ENCODE measurements at regions not wholly inside any gene's neighbourhood (a gene's known extent, or its start where the extent isn't known, plus 50 kb on each side); places are given as distances from the start of the nearest gene placed in this dataset.
"Not testable (repeated sequence)": the region's sequence is repeated elsewhere in the genome, so short reads cannot be mapped to it uniquely, and the experiment has no call there.

- H3K36me3 ChIP-seq (ENCODE audit: control insufficient read depth, insufficient read depth, low read length, severe bottlenecking); H3K9ac ChIP-seq (ENCODE audit: low read length); DNase-seq (ENCODE audit: low read depth); H3K4me3 ChIP-seq (ENCODE audit: low read length); H3K9me3 ChIP-seq (ENCODE audit: control insufficient read depth, low read length); H3K4me1 ChIP-seq (ENCODE audit: control insufficient read depth, insufficient read depth, low read length); H3K27me3 ChIP-seq (replicated peaks; ENCODE audit: control insufficient read depth, insufficient read depth, low read length): not testable (repeated sequence)
These were observed 1065.9 kb downstream of the TMEM121 start for GRCh38 chr14:106592115-106592852.

GRCh38 chr14:106599209-106599608, 1072.8 kb downstream of the TMEM121 start:
- Histone ChIP-seq H3K9me3 (ENCODE audit: control insufficient read depth, low read length) (no peaks in the 10 kb centered on the region), H3K27me3 (replicated peaks; ENCODE audit: control insufficient read depth, insufficient read depth, low read length) (peaks cover 4% of the 10 kb centered on the region), H3K36me3 (ENCODE audit: control insufficient read depth, insufficient read depth, low read length, severe bottlenecking) (no peaks in the 10 kb centered on the region), H3K4me3 (ENCODE audit: low read length) (no peak overlapping the region), H3K9ac (ENCODE audit: low read length) (no peak overlapping the region), H3K4me1 (ENCODE audit: control insufficient read depth, insufficient read depth, low read length) (no peaks in the 10 kb centered on the region)
- no peak for DNase-seq (ENCODE audit: low read depth)

GRCh38 chr14:106605548-106606448, 1079.4 kb downstream of the TMEM121 start:
- Histone ChIP-seq H3K9me3 (ENCODE audit: control insufficient read depth, low read length) (no peaks in the 10 kb centered on the region), H3K4me1 (ENCODE audit: control insufficient read depth, insufficient read depth, low read length) (no peaks in the 10 kb centered on the region), H3K4me3 (ENCODE audit: low read length) (no peak overlapping the region), H3K27me3 (replicated peaks; ENCODE audit: control insufficient read depth, insufficient read depth, low read length) (no peaks in the 10 kb centered on the region), H3K9ac (ENCODE audit: low read length) (no peak overlapping the region), H3K36me3 (ENCODE audit: control insufficient read depth, insufficient read depth, low read length, severe bottlenecking) (no peaks in the 10 kb centered on the region)
- no peak for DNase-seq (ENCODE audit: low read depth)

DNA sequence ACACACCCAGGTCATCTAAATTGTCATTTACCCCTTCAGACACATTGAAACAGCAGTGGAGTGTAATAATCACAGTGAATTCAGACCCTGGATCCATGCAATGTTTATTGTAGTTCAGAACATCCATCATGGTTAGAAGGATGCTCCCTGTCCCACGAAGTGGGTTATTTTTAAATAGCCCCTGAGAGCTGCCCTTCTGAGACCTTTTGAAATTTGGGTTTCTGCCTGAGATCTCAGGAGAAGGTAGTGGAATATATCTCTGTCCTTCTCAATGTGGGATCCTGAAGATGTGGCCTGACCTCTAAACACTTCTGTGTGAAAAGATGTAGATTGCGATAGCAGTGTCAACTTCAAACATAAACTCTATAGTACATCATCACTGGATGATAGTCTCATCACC, 1080.6 kb downstream of the TMEM121 start:
- Histone ChIP-seq H3K27me3 (replicated peaks; ENCODE audit: control insufficient read depth, insufficient read depth, low read length) (no peaks in the 10 kb centered on the region), H3K4me1 (ENCODE audit: control insufficient read depth, insufficient read depth, low read length) (no peaks in the 10 kb centered on the region), H3K9me3 (ENCODE audit: control insufficient read depth, low read length) (no peaks in the 10 kb centered on the region), H3K36me3 (ENCODE audit: control insufficient read depth, insufficient read depth, low read length, severe bottlenecking) (no peaks in the 10 kb centered on the region), H3K9ac (ENCODE audit: low read length) (no peak overlapping the region), H3K4me3 (ENCODE audit: low read length) (no peak overlapping the region)
- DNase-seq (ENCODE audit: low read depth): no peak

DNA sequence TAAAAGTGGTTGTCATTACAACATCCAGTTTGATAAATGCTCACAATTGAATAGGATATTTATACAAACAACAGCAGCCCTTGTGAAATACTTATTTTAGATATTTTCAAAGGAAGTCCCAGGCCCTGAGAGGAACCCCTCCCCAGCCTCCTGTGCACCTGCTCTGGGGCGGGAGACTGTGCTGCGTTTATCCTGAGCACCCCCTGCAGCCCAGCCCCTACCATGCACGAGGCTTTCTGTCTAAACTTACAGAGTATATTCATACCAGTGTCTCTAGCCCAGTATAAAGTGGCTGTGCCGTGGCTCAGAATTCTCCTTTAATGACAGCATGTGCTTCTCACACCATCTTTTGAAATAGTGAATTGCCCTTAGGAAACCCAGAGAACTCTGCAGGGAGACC, 1084.3 kb downstream of the TMEM121 start:
- H3K36me3 ChIP-seq (ENCODE audit: control insufficient read depth, insufficient read depth, low read length, severe bottlenecking): no peaks in the 10 kb centered on the region
- H3K9me3 ChIP-seq (ENCODE audit: control insufficient read depth, low read length): no peaks in the 10 kb centered on the region
- H3K27me3 ChIP-seq (replicated peaks; ENCODE audit: control insufficient read depth, insufficient read depth, low read length): no peaks in the 10 kb centered on the region
- no peak overlapping the region for H3K4me3 ChIP-seq (ENCODE audit: low read length)
- no peak overlapping the region for H3K9ac ChIP-seq (ENCODE audit: low read length)
- no peaks in the 10 kb centered on the region for H3K4me1 ChIP-seq (ENCODE audit: control insufficient read depth, insufficient read depth, low read length)
- no peak for DNase-seq (ENCODE audit: low read depth)

GRCh38 chr14:106613256-106613655, 1086.9 kb downstream of the TMEM121 start:
- no peak overlapping the region for H3K4me3 ChIP-seq (ENCODE audit: low read length)
- H3K4me1 ChIP-seq (ENCODE audit: control insufficient read depth, insufficient read depth, low read length): no peaks in the 10 kb centered on the region
- H3K27me3 ChIP-seq (replicated peaks; ENCODE audit: control insufficient read depth, insufficient read depth, low read length): no peaks in the 10 kb centered on the region
- no peaks in the 10 kb centered on the region for H3K9me3 ChIP-seq (ENCODE audit: control insufficient read depth, low read length)
- no peak overlapping the region for H3K9ac ChIP-seq (ENCODE audit: low read length)
- DNase-seq (ENCODE audit: low read depth): no peak
- H3K36me3 ChIP-seq (ENCODE audit: control insufficient read depth, insufficient read depth, low read length, severe bottlenecking): no peaks in the 10 kb centered on the region

DNA sequence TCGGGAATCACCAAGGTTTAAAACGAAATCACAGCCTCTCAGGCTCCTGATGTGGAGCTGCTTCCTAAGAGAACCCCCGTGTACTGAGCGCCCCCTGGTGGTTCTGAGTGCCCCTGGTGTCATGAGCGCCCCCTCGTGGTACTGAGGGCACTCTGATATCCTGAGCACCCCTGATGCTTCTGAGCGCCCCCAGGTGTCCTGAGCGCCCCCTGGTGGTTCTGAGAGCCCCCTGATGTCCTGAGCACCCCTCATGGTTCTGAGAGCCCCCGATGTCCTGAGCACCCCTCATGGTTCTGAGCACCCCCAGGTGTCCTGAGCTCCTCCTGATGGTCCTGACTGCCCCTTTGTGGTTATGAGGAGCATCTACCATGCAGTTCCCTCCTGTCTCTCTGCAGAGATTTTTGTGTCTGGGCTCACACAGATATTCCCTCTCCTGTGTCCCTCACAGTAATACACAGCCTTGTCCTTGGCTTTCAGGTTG, 1092.1 kb downstream of the TMEM121 start:
- H3K36me3 ChIP-seq (ENCODE audit: control insufficient read depth, insufficient read depth, low read length, severe bottlenecking); H3K27me3 ChIP-seq (replicated peaks; ENCODE audit: control insufficient read depth, insufficient read depth, low read length); H3K9me3 ChIP-seq (ENCODE audit: control insufficient read depth, low read length); H3K9ac ChIP-seq (ENCODE audit: low read length); H3K4me1 ChIP-seq (ENCODE audit: control insufficient read depth, insufficient read depth, low read length); H3K4me3 ChIP-seq (ENCODE audit: low read length); DNase-seq (ENCODE audit: low read depth): not testable (repeated sequence)

DNA sequence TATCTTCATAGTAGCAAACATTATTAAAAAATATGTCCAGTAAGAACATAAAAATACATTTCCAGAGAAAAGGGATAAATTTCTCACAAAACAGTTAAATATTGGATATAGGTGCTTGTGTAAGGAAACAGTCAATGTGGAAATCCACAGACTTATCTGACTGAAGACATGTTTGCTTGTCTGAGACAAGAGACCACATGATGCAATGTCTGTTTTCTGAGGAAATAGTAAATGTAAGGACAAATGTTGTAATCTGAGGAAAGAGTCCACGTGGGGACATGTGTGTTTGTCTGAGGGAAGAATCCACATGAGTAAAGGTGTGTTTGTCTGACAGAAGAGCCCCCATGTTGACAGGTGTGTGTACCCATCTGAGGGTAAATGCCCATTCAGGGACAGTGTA, 1093.2 kb downstream of the TMEM121 start:
- H3K4me1 ChIP-seq (ENCODE audit: control insufficient read depth, insufficient read depth, low read length): no peaks in the 10 kb centered on the region
- no peak overlapping the region for H3K4me3 ChIP-seq (ENCODE audit: low read length)
- H3K36me3 ChIP-seq (ENCODE audit: control insufficient read depth, insufficient read depth, low read length, severe bottlenecking): no peaks in the 10 kb centered on the region
- H3K27me3 ChIP-seq (replicated peaks; ENCODE audit: control insufficient read depth, insufficient read depth, low read length): no peaks in the 10 kb centered on the region
- no peak for DNase-seq (ENCODE audit: low read depth)
- no peak overlapping the region for H3K9ac ChIP-seq (ENCODE audit: low read length)
- no peaks in the 10 kb centered on the region for H3K9me3 ChIP-seq (ENCODE audit: control insufficient read depth, low read length)

DNA sequence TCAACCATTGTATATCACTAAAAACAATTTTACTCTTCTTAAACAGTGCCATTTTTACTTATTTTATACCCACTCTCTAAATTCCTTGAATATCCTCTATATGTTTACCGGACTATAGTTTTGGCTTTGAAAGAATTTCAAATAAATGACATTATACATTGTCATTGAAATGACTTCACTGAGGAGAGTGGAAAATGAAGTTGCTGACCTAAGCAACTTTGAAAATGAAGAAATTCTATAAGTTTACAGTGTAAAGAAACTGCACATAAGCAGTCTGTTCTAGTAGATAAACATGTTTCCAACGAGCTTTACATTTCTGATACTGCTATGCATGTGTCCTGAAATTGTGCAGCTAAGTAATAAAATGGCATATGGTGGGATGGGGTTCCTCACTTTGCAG, 1094.0 kb downstream of the TMEM121 start:
- no peak overlapping the region for H3K4me3 ChIP-seq (ENCODE audit: low read length)
- H3K36me3 ChIP-seq (ENCODE audit: control insufficient read depth, insufficient read depth, low read length, severe bottlenecking): no peaks in the 10 kb centered on the region
- no peaks in the 10 kb centered on the region for H3K9me3 ChIP-seq (ENCODE audit: control insufficient read depth, low read length)
- no peak overlapping the region for H3K9ac ChIP-seq (ENCODE audit: low read length)
- H3K27me3 ChIP-seq (replicated peaks; ENCODE audit: control insufficient read depth, insufficient read depth, low read length): no peaks in the 10 kb centered on the region
- no peaks in the 10 kb centered on the region for H3K4me1 ChIP-seq (ENCODE audit: control insufficient read depth, insufficient read depth, low read length)
- DNase-seq (ENCODE audit: low read depth): no peak

DNA sequence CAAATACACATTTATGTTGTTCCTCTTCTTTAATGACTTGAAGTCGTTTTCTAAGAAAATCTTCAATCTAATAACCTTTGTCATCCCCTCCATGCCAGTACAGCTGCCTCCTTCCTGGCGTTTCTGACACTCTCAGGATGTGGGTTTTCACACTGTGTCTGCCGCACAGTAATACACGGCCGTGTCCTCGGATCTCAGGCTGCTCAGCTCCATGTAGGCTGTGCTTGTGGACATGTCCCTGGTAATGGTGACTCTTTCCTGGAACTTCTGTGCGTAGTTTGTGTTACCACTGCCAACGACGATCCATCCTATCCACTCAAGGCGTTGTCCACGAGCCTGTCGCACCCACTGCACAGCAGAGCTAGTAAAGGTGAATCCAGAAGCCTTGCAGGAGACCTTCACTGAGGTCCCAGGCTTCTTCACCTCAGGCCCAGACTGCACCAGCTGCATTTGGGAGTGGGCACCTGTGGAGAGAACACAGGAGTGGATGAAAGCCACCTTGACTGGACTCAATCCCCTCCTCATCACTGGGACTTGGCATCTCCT, 1095.9 kb downstream of the TMEM121 start:
- Histone ChIP-seq H3K9me3 (ENCODE audit: control insufficient read depth, low read length) (no peaks in the 10 kb centered on the region), H3K4me1 (ENCODE audit: control insufficient read depth, insufficient read depth, low read length) (no peaks in the 10 kb centered on the region), H3K9ac (ENCODE audit: low read length) (no peak overlapping the region), H3K36me3 (ENCODE audit: control insufficient read depth, insufficient read depth, low read length, severe bottlenecking) (no peaks in the 10 kb centered on the region), H3K4me3 (ENCODE audit: low read length) (no peak overlapping the region), H3K27me3 (replicated peaks; ENCODE audit: control insufficient read depth, insufficient read depth, low read length) (no peaks in the 10 kb centered on the region)
- no peak for DNase-seq (ENCODE audit: low read depth)

DNA sequence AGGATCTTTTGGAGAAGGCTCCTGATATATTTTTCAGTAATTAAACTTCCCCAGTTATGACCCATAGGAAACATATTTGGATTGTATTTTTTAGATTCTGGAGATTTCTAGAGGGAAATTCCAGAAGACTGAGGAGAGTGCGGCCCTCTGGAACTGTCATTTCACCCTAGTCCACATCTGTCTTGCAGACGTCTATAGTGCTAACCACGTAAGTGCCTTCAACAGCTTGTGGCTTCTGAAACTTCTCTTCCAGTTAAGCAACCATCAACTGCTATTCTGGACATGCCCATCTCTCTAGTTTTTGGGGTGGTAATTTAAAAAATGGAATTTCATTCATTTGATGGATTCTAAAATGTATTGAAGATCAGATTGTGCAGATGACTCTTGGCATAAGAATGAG, 1098.8 kb downstream of the TMEM121 start:
- no peak overlapping the region for H3K9ac ChIP-seq (ENCODE audit: low read length)
- H3K36me3 ChIP-seq (ENCODE audit: control insufficient read depth, insufficient read depth, low read length, severe bottlenecking): no peaks in the 10 kb centered on the region
- no peaks in the 10 kb centered on the region for H3K9me3 ChIP-seq (ENCODE audit: control insufficient read depth, low read length)
- H3K4me1 ChIP-seq (ENCODE audit: control insufficient read depth, insufficient read depth, low read length): no peaks in the 10 kb centered on the region
- H3K27me3 ChIP-seq (replicated peaks; ENCODE audit: control insufficient read depth, insufficient read depth, low read length): no peaks in the 10 kb centered on the region
- H3K4me3 ChIP-seq (ENCODE audit: low read length): no peak overlapping the region
- no peak for DNase-seq (ENCODE audit: low read depth)
